GM23248 (cell line): ENCODE measurements at regions not wholly inside any gene's neighbourhood (a gene's known extent, or its start where the extent isn't known, plus 50 kb on each side); places are given as distances from the start of the nearest gene placed in this dataset.

ENCODE experiments used
- DNase-seq: peaks from one replicate; pipeline ENCODE4 v3.0.0-alpha.2; 2015
- H2AFZ ChIP-seq: fragments of 200-600 bp; sonication (generic); 2 replicates; pipeline ENCODE4 v1.6.1; 2016; ENCODE audit warnings: antibody characterized with exemption
- H3F3A ChIP-seq: fragments of 200-600 bp; sonication (generic); 2 replicates; pipeline ENCODE4 v1.6.1; 2016; ENCODE audit warnings: mild to moderate bottlenecking, antibody characterized with exemption, mixed run types; ENCODE audit not compliant: insufficient read depth
- H3K27ac ChIP-seq: fragments of 200-600 bp; sonication (generic); 2 replicates; pipeline ENCODE4 v1.5.1; 2016; ENCODE audit warnings: mild to moderate bottlenecking
- H3K27me3 ChIP-seq: fragments of 200-600 bp; sonication (generic); replicated peaks from 2 replicates; pipeline ENCODE4 v1.6.1; 2016; ENCODE audit warnings: mild to moderate bottlenecking; ENCODE audit not compliant: insufficient read depth
- H3K36me3 ChIP-seq: fragments of 200-600 bp; sonication (generic); 2 replicates; pipeline ENCODE4 v1.6.1; 2016; ENCODE audit warnings: low read depth, mild to moderate bottlenecking
- H3K4me1 ChIP-seq: fragments of 200-600 bp; sonication (generic); 2 replicates; pipeline ENCODE4 v1.6.1; 2016; ENCODE audit warnings: mild to moderate bottlenecking; ENCODE audit not compliant: insufficient read depth
- H3K4me2 ChIP-seq: fragments of 200-600 bp; sonication (generic); one replicate; pipeline ENCODE4 v1.6.1; 2016; ENCODE audit warnings: mild to moderate bottlenecking; ENCODE audit not compliant: unreplicated experiment
- H3K4me3 ChIP-seq: fragments of 200-600 bp; sonication (generic); 2 replicates; pipeline ENCODE4 v1.5.1; 2016; ENCODE audit warnings: mild to moderate bottlenecking
- H3K79me2 ChIP-seq: fragments of 200-600 bp; sonication (generic); 2 replicates; pipeline ENCODE4 v1.6.1; 2016; ENCODE audit warnings: mild to moderate bottlenecking; ENCODE audit not compliant: insufficient read depth
- H3K9ac ChIP-seq: fragments of 200-600 bp; sonication (generic); 2 replicates; pipeline ENCODE4 v1.6.1; 2016; ENCODE audit warnings: mild to moderate bottlenecking
- H3K9me2 ChIP-seq: fragments of 200-600 bp; sonication (generic); 2 replicates; pipeline ENCODE4 v1.6.1; 2016; ENCODE audit warnings: mixed run types, mild to moderate bottlenecking, moderate library complexity; ENCODE audit not compliant: insufficient read depth
- H3K9me3 ChIP-seq: fragments of 200-600 bp; sonication (generic); one replicate; pipeline ENCODE4 v1.6.1; 2017; ENCODE audit warnings: low read depth
- H4K20me1 ChIP-seq: fragments of 200-600 bp; sonication (generic); 2 replicates; pipeline ENCODE4 v1.6.0; 2016; ENCODE audit not compliant: insufficient read depth
- EZH2 ChIP-seq: fragments of 200-600 bp; sonication (generic); IDR thresholded peaks from 2 replicates; pipeline ENCODE4 v1.6.1; 2018; ENCODE audit warnings: antibody characterized with exemption, mild to moderate bottlenecking; ENCODE audit not compliant: insufficient read depth, poor library complexity, severe bottlenecking
- EZH2phosphoT487 ChIP-seq: fragments of 200-600 bp; sonication (generic); IDR thresholded peaks from 2 replicates; pipeline ENCODE4 v1.6.1; 2018; ENCODE audit warnings: antibody characterized with exemption, moderate library complexity, mild to moderate bottlenecking, low read depth; ENCODE audit not compliant: insufficient read depth
- WGBS, 2 experiments: methylation state at CpG; one replicate each; pipeline ENCODE4 v1.1.6; 2015 to 2017; ENCODE audit warnings: low lambda C conversion rate in 2 of 2, low coverage in 1 of 2; ENCODE audit errors: missing lambda C conversion rate in 2 of 2; 5-methylcytosine and 5-hydroxymethylcytosine counted together
- in situ Hi-C: fragments of 300-500 bp; cut with MboI; formaldehyde crosslinking; loops from 2 replicates; pipeline ENCODE4 v1.15.0; 2020

DNA sequence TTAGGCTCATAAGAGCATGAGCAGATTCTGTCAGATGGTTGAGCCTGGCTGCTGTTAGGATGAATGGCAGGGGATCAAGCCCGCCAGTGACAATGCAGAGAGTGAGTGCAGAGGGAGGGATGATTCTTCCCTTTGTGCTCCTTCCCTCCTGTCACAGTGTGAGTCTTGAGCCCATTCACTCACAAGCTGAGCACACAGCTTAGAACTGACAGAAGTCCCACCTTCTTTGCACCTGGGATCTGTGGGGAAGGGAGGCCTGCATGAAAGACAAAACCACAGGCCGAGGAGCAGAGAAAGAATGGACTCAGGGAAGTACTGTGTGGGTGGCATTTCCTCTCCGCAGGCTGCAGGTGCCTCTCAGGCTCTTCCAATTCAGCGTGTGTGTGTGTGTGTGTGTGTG lies 160.6 kb downstream of the KCNA5 start:
- TF ChIP-seq EZH2 (no peak), EZH2phosphoT487 (no peak)
- WGBS, 2 experiments, result 55 to 61% methylated on average over 4 of the region's 4 CpGs
- Histone ChIP-seq H3K36me3 (no peaks in the 10 kb centered on the region), H3K27ac (no peak overlapping the region), H2AFZ (no peak overlapping the region), H3K4me2 (no peak overlapping the region), H3F3A (no peaks in the 10 kb centered on the region), H3K79me2 (no peaks in the 10 kb centered on the region), H3K9me2 (no peaks in the 10 kb centered on the region), H3K4me3 (no peak overlapping the region), H3K4me1 (no peaks in the 10 kb centered on the region; the same call in 1 of the 2 replicates), H3K9me3 (no peaks in the 10 kb centered on the region), H4K20me1 (no peaks in the 10 kb centered on the region), H3K9ac (no peak overlapping the region), H3K27me3 (no peaks in the 10 kb centered on the region)
- in situ Hi-C loops, result no loop called here
- no peak for DNase-seq

DNA sequence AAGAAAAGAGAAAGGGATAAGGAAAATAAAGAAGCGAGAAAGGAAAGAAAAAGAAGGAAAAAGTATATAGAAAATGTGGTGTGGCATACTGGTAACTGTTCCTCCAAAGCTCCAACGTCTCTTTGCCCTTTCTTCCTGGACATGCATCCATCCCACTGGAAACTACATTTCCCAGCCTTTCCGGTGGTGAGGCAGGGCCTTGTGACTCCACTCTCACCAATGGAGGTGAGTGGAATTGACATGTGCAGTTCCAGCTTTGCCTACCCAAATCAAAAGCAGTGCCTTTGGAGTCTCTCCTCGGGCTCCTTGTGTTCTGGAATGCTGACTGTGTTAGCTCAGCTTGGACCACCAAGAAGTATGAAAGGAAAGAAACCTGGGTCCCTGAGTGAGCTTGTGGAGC lies 161.2 kb downstream of the KCNA5 start:
- Histone ChIP-seq H3K9ac (no peak overlapping the region), H3K4me1 (no peaks in the 10 kb centered on the region; the same call in 1 of the 2 replicates), H2AFZ (no peak overlapping the region), H3K9me3 (no peaks in the 10 kb centered on the region), H3K4me3 (no peak overlapping the region), H3K4me2 (no peak overlapping the region), H4K20me1 (no peaks in the 10 kb centered on the region), H3K36me3 (no peaks in the 10 kb centered on the region), H3K9me2 (no peaks in the 10 kb centered on the region), H3K27ac (no peak overlapping the region), H3F3A (no peaks in the 10 kb centered on the region), H3K27me3 (no peaks in the 10 kb centered on the region; the same call in 1 of the 2 replicates), H3K79me2 (no peaks in the 10 kb centered on the region)
- TF ChIP-seq EZH2phosphoT487, result no peak
- no peak for TF ChIP-seq EZH2
- DNase-seq, result no peak
- in situ Hi-C loops, result no loop called here
- 37 to 57% methylated on average over 4 of the region's 4 CpGs for WGBS, 2 experiments

DNA sequence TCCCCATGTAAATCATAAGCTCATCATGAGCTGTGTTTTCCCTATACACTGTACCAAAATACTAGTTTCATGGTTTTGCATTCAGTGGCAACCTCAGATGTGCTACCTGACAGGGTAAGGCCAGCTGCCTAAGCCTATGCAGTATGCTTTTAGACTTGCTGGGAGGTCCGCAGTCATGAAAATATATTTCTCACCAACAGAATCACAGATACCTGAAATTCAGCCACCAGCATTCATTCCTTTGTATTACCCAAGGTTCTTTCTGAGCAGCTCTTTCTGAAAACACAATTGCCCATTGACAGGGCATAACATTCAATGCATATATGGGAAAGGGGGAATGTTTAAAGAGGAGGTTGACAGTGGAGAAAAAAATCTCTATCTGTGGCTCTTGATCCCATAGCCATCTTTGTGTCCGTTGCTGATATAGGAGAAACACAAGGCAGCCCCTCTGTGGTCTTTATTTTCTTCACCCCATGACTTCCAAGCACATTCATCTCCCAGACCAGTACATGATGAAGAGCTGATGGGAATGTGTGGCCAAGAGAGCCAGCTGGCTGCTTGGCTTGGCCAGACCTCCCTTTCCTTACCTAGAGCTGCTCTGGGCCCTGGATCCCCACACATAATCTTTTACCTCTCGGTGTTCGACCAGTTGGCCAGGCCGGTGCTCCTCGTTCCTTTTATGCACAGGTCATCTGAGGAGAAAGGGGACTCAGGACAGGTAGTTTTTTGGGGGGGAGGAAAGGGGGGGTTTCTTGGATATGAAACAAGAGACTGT lies 162.9 kb downstream of the KCNA5 start:
- Histone ChIP-seq H3K79me2 (no peaks in the 10 kb centered on the region), H3K4me1 (no peaks in the 10 kb centered on the region), H3K9me2 (no peaks in the 10 kb centered on the region), H3K27ac (no peak overlapping the region), H3K9ac (no peak overlapping the region), H3K27me3 (peaks cover 3% of the 10 kb centered on the region; the same call in 1 of the 2 replicates), H3F3A (no peaks in the 10 kb centered on the region), H2AFZ (no peak overlapping the region), H3K4me3 (no peak overlapping the region), H4K20me1 (no peaks in the 10 kb centered on the region), H3K9me3 (no peaks in the 10 kb centered on the region), H3K4me2 (no peak overlapping the region), H3K36me3 (no peaks in the 10 kb centered on the region)
- no peak for TF ChIP-seq EZH2
- no peak for TF ChIP-seq EZH2phosphoT487
- 69 to 73% methylated on average over 6 of the region's 6 CpGs for WGBS, 2 experiments
- no peak for DNase-seq
- in situ Hi-C loops, result no loop called here

DNA sequence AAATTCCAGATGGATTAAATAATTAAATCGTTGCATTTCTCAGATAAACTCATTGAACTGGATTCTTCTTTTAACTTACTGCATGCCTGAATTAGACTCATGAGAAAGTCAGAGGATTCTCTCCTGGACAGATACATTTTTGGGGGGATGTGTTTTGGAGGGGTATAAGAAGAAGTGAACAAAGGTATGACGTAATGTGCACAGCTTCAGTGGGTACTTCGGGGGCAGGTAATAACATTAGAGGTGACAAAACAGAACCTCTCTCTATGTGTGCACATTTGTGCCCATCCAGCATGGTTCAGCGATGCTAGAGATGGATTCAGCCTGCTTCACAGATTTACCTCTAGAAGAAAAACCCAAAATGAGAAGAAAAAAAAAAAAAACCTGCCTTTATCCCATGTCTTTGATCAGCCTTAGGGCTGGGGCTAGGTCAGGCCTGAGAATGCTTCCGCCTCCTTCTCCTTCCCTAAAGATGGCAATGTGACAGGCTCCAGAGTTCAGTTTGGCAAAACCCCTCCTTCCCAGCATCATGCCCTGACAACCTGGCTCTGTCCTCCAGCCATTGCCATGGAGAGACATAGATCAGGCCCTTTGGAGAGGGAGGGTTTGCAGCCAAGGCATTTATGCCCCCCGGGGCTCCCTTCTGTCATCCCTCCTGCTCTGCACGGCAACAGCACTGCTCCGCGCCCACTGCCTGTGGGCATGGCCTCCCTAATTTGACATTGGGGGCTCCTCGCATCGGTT lies 166.7 kb downstream of the KCNA5 start:
- peaks cover 5% of the 10 kb centered on the region; the same call in 1 of the 2 replicates for H3K27me3 ChIP-seq
- no peak overlapping the region for H3K9ac ChIP-seq
- in situ Hi-C loops, result no loop called here
- DNase-seq, result no peak
- no peaks in the 10 kb centered on the region for H3K36me3 ChIP-seq
- no peaks in the 10 kb centered on the region for H3K4me1 ChIP-seq
- no peak overlapping the region for H3K27ac ChIP-seq
- no peaks in the 10 kb centered on the region for H3F3A ChIP-seq
- H4K20me1 ChIP-seq, result no peaks in the 10 kb centered on the region
- TF ChIP-seq EZH2 (no peak), EZH2phosphoT487 (no peak)
- 65% methylated on average over 11 of the region's 11 CpGs for WGBS, 2 experiments
- H2AFZ ChIP-seq, result no peak overlapping the region
- H3K79me2 ChIP-seq, result no peaks in the 10 kb centered on the region
- H3K9me2 ChIP-seq, result no peaks in the 10 kb centered on the region
- H3K4me2 ChIP-seq, result no peak overlapping the region
- H3K4me3 ChIP-seq, result no peak overlapping the region
- H3K9me3 ChIP-seq, result no peaks in the 10 kb centered on the region
